ENCODE measurements at regions not wholly inside any gene's neighbourhood (a gene's known extent, or its start where the extent isn't known, plus 50 kb on each side); places are given as distances from the start of the nearest gene placed in this dataset.
"Not testable (repeated sequence)": the region's sequence is repeated elsewhere in the genome, so short reads cannot be mapped to it uniquely, and the experiment has no call there.

DNA sequence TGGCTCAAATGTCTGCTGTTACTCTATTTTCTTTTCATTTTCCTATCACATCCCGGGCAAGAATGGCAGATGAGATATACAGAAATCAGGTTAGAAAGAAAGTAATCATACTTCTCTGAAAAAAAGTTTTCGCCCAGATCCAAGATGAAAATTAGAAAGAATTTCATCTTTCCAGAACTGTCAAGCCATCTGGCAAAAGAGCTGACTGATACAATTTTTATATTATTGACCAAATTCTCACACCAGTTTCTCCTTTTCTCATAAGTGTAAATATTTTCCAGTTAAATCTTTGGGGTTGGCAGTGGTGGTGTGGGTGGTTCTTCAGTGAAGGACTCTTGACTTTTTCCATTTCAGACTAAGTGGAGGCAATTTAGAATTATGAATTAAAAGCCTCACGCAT lies 371.9 kb downstream of the CD83 start:
- DNase-seq (ENCODE audit: low spot score): no peak

DNA sequence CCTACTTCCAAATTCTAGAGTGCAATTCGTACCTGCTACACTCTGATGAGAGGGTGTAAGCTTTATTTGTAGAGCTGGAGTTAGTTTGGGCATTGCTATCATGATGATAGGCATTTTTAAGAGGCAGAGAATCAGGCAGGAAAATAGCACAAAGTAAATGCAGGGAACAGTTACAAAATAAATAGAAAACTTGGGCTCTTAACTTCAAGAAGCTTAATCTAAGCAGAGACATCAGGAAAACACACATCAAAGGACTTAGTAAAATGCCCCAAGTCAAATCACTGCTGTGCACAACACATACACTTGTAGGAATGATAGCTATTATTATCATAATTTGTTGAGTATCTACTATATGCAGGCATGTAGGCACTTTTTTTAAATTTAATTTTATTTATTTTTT lies 381.2 kb downstream of the CD83 start:
- no peak for DNase-seq (ENCODE audit: low spot score)

DNA sequence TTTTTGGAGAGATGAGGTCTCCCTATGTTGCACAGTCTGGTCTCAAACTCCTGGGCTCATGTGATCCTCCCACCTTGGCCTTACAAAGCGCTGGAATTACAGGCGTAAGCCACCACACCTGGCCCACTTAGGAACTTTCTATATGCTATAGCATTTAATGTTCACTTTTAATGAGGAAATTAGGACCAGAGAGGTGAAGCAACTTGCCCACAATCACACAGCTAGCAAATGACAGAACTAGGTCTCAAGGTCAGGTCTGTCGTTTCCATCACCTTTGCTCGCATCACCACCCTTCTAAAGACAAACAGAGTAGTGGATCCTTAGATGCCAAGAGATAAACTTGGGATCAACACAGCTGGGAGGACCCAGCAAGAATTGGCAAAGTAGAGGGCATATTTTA lies 381.7 kb downstream of the CD83 start:
- no peak for DNase-seq (ENCODE audit: low spot score)

DNA sequence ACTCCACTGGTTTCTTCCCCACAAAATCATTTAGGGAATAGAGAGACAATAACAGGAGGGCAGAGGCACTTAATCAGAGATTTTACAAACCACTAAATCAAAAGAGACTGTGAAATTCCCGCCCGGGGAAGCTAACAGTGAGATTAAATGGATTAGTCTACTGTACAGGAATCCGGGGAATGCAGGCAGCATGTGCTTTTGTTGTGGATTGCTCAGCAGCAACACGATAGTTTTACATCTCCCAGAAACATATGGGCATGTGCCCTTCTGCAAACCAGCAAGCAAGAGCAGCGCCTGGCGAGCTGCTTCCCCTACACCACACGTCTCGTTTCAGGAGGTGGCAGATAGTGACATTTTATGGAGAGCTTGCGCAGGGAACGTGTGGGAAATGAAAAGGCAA lies 382.3 kb downstream of the CD83 start:
- DNase-seq (ENCODE audit: low spot score): no peak

DNA sequence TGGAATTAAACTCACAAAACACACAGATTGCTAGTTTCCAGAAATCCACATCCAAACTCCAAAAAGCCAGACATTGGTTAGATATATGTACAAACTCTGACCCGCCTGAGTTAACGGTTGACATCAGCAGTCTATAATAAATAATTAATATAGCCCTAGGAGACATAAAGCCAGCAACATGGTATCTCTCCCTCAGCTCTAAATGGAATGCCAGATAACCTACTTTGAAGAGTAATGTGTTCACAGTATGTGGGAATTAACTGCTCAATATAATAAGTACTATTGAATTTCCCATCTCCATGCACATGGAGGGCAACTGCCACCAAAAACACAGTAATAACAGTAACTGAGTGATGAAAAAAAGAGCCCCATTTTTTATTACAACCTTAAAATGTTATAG lies 383.2 kb downstream of the CD83 start:
- DNase-seq (ENCODE audit: low spot score): no peak

DNA sequence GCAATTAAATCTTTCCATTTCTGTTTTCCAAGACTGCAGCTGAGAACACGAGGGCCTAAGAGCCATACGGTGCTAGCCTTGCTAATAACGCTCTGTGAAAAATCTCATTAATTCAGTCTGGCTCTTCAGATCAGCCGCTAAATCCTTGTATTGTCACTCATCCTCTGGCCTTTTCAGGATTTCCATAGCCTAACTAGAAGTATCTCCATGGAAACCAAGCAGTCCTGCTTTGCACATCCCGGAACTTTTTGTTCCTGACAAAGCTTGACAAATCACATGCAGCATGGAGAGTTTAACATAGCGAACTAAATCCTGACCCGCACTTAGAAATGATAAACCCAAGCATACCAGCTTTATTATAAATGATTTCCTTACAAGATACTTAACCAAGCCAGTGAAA lies 383.7 kb downstream of the CD83 start:
- no peak for DNase-seq (ENCODE audit: low spot score)

DNA sequence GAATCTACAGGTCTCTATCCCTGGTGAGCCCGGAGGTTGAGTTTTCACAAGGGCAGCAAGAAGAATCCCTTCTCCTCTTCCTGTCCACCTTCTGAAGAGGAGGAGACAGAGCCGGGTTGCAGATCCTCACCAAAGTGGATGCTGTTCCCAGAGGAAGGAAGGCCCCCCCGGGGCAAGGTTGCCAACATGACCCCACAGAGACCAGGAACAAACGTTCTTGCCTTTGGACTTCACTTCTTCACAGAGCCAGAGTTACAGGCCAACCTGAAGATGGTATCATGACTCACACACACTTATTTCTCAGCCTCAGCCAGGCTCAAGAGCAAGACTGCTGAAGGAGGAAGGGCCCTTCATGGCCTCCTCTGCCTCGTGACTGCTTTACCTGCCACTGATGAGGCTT lies 384.3 kb downstream of the CD83 start:
- no peak for DNase-seq (ENCODE audit: low spot score)

DNA sequence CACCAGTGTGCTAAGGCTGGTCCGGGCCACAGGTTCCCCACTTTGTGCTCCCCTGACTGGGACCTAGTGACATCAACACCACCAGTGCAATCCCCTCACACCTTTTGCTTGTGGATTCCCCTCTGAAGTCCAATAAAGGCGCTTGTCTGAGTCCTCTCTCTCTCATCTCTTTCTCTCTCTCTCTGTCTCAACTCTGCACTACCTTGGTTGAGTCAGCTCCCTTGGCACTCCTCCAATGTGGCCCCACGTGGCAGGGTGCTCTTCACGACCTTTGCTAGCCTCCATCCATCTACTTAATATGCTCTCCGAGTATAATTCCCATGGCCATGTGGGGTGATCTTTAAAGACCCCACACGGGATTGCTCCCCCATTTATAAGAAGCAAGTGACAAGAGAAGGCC lies 385.0 kb downstream of the CD83 start:
- DNase-seq (ENCODE audit: low spot score): no peak

DNA sequence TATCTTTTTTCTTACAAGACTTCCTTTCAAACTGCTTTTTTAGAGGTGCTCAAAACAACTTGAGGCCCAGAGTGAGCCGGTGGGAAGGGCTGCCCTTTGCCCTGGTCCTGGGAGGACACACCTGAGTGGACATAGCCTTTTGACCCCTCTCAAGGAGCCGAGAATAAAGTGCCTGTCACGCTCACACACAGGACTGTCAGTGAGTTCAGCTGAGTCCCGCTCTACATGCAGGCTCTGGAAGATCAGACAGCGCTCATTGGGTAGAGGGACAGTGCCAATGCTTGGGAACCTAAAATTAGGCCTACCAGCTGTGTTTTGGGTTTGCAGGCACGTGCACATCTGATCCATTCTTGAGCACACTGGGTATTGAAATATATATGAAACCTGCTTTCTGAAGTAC lies 387.8 kb downstream of the CD83 start:
- DNase-seq (ENCODE audit: low spot score): no peak

DNA sequence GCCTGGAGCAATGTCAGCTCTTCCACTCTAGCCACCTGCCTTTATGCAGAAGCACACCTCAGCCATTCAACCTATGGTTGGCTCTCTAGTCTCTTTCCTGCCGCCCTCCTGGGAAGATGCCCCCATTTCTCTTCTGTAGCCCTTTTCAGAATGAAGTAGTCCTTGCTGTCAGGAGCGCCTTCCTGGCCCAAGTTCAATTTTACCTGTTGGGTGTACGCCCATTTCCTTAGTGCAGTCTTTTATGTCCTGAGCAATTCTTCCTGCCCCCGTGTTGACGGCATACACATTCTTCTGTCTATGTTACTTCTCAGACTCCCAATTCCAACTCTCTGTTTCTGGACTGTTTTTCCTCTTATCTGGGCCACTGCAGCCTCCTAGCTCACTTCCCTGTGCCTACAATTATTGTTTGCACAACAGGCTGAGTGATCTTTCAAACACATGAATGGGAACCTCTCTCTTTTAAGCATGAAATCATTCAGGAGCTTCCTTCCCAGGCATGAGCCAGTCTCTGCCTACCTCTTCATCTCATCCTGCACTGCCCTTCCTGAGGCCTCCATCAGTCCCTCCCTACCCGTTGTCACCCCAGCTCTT lies 389.2 kb downstream of the CD83 start:
- no peak for DNase-seq (ENCODE audit: low spot score)

DNA sequence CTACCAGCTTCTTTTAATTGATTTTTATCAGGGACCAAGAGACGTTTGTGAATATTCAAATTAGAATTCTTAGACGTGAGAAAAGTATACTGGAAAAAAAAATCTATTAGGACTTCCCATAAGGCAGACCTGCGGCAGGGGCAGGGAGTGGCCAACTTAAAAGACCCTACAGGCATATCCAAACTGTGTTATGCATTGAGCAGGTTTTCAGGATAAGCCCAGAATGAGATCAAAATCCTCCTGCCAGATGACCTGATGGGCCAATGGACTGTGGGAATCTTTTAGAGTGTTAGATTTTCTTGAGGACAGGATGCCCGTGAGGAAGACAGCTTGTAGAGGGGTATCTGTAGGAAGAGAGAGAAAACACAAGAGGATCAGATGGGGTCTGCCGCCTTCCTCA lies 391.5 kb downstream of the CD83 start:
- no peak for DNase-seq (ENCODE audit: low spot score)

DNA sequence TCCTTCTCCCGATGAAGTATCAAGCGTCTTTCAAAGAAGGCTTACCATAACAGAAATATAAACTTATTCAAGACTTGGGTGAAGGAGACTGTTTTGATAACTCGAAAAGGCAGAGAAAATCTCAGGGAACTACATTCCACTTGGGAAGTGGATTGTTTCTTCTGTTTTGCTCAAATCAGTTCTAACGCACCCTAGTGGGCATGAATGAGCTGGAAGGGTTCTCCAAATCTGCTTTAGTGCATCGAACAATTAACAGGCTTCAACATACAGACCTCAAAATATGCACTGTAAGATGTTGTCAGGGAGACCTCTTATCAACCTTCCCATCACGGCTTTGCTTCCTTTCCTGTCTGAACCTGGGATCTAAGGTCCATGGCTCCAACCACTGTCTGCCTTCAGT lies 392.5 kb downstream of the CD83 start:
- DNase-seq (ENCODE audit: low spot score): no peak

DNA sequence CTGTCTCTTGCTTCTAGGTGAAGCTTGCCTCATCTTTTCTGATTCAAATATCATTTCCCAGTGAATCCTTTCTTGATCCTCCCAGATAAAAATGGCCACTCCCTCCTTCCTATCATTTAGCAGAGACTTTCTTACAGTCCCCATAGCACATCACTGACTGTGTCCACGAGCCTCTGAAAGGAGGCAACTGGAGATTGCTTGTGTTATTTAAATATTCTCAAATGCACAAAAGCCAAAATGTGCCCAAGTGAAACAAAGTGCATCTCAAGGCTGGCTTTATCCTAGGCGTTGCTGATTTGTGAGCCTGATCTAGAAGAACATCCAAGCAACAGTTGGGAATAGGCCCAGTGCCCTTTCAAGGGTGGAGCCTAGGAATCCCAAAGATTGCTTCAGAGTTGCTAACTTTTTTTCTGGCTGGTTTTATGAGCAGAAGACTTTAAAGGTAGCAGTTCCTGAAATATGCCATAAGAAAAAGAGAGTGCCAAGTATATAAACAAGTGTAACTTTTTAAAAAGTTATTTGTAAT lies 393.6 kb downstream of the CD83 start:
- DNase-seq (ENCODE audit: low spot score): no peak

DNA sequence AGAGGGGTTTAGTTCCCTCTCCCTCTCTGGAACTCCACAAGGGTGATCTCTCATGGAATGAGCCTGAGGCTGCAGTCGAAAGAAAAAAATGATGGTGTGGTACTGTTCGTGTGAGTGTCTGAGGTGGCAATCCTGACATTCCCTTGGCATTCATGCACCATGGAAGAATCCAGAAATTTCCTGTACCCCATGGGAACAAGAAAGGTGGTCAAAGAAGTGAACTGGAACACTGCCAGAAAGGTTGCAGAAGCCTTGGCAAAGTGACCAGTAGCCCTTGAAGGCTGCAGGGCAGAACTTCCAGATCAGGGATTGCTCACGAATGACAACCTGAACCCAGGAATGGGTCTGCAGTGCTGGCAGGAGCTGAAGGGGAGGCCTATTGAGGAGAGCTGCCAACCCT lies 394.7 kb downstream of the CD83 start:
- no peak for DNase-seq (ENCODE audit: low spot score)

DNA sequence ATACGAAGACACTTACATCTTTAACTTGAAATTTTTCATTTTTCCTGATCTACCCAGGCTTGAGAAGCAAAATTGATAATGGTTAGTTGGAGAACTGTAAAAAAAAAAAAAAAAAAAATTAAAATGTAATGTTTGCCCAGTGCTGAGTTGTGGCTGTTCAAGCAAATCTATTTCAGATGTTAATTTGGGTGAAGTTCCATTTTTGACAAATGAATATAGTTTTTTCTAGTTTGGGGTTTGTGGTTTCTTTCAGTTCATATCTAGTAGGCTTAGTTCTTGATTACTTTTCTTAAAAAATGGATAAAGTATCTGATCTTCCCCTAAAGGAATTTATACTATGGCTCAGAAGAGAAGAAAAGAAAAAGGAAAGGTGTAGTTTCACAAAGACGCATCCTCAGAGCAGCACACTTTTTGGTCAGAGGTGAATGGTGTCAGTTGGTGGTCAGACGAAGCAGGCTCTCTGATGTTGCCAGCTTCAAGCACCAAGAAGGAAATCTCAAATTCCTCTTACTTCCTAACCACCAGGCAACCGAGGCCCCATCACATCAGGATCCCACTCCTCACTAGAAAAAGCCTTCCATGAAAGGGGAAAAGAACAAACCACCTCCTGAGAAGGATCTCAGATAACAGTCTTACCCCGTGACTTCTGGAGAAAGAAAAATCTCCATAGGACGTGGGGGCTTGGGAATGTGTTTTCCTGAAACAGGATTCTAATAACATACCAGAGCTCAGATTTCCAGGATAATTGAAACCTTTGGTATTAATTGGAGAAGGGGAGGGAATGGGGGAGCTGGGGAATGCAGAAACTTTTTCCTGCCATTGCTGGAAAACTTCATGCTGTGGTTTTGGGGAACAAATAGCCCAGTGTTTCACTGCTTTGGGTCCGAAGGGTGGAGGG lies 396.2 kb downstream of the CD83 start:
- DNase-seq (ENCODE audit: low spot score): no peak

DNA sequence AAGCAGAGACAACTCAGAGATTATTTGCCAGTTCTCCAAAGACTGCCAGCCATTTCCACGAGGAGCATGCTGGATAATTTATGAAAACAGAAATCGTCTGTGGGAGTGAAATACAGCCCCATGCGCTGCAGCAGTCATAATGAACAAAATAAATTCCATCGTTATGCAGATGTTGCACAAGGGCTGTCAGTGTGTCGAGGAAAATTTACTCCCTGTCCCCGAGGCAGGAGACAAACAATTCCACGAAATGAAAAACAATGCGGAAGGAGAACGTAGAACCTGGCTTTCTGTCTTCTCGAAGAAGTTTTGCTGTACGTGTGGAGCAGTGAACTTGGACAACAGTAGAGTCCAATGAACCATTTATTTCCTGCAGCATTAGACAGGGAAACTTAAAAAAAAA lies 399.4 kb downstream of the CD83 start:
- no peak for DNase-seq (ENCODE audit: low spot score)

DNA sequence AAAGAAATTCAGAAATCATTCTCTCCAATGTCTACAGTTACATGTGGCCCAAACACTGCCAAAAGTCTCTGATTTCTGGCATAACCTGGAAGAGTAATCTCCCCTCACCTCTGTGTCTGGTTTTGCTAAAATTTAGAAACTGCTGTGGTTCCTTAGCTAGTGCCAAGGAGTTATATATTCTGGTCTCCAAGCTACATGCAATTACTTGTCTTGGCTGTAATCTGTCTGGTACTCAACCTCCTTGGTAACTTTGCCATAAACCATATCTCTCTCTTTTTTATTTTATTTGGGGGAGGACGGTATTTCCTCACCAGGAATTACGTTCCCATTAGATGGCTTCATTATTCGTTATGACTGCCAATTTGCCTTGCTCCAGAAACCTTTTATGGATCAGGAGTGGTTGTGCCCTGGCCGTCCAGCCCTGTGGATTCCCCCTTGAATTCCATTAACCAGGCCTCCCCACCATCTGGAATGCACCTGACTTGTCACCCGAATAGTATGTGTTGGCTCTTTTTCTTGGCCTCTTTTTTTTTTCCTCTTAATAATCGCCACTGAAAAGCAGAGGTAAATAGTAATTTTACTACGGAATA lies 400.0 kb downstream of the CD83 start:
- DNase-seq (ENCODE audit: low spot score): no peak

DNA sequence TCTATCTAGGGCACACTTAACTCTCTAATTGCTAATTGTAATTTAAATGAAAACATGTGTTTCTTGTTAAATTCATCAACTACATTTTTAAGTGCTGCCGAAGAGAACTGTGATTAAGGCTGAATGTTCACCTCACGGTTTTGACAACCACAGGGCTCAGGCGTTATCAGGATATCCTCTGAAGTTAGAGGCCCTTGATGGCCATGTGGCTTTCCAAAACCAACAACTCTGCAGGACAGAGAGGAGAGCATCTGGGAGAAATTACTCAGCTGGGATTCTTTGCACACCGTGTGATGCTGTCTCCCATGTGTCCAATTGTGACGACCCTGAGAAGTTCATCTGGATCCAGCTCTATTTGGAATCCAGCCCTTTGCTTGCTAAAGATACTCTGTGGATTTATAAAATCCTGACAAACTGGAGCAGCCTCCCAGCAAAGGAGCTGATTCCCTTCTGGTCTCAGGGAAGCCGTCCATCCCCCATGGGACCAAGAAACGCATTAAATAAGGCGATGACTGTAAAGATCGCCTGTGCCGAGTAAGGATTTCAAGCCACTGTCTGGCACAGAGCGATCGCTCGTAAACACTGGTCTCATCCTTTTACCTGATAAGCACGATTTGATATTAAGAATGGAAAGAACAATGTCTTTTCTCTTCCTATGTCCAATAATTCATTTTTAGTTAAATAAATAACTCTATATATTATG lies 401.1 kb downstream of the CD83 start:
- DNase-seq (ENCODE audit: low spot score): no peak

DNA sequence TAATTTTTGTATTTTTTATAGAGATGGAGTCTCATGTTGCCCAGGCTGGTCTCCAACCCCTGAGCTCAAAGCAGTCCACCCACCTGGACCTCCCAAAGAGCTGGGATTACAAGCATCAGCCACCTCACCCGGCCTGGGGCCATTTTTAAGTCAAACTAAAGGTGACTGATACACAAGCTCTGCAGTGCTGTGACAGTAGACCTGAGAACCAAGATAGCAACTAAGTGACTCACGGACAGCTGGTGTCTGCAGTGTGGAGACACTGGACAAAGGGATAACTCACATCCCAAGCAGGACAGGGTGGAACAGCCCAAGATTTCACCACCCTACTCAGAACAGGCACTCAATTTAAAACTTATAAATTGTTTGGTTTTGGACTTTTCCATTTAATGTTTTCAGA lies 402.5 kb downstream of the CD83 start:
- no peak for DNase-seq (ENCODE audit: low spot score)

DNA sequence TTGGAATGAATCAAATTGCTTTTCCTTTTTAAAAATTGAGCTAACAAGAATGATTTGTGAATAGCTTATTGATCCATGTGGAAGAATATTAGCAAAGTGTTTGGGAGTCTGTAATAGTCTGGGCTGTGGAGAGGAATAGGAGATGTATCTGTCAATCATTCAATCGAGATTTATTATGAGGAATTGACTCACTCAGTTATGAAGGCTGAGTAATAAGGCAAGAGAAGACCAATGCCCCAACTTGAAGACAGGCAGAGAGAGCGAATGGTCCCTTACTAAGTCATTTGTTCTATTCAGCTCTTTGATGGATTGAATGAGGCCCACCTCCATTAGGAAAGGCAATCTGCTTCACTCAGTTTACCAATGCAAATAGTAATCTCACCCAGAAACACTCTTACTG lies 403.0 kb downstream of the CD83 start:
- no peak for DNase-seq (ENCODE audit: low spot score)

DNA sequence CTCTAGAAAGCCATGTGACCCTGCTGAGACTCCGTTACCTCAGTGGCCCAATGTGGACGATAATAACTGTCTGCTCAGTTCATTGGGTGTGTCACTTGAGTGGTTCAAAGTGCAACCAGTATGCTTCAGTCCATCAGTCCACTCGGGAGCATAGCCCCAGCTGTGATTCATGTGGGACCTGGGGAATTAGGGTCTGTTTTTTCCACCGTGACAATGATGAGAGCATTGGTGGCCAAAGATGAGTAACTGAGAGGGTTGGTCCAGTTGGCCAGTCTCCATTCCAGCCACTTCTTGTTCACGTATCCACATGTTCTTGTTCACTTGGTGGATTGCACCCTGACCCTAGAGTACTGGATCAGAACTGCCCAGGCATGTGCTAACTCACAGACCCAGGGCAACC lies 403.6 kb downstream of the CD83 start:
- no peak for DNase-seq (ENCODE audit: low spot score)

DNA sequence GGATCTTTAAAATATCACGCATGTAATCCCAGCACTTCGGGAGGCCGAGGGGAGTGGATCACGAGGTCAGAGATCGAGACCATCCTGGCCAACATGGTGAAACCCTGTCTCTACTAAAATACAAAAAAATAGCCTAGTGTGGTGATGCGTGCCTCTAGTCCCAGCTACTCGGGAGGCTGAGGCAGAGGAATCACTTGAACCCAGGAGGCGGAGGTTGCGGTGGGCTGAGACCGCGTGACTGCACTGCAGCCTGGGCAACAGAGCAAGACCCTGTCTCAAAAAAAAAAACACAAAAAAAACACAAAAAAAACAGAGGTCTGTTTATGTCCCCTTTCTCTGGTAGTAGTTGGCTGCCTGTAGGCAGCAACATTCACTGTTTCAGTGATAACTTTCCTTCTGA lies 404.3 kb downstream of the CD83 start:
- DNase-seq (ENCODE audit: low spot score): not testable (repeated sequence)

DNA sequence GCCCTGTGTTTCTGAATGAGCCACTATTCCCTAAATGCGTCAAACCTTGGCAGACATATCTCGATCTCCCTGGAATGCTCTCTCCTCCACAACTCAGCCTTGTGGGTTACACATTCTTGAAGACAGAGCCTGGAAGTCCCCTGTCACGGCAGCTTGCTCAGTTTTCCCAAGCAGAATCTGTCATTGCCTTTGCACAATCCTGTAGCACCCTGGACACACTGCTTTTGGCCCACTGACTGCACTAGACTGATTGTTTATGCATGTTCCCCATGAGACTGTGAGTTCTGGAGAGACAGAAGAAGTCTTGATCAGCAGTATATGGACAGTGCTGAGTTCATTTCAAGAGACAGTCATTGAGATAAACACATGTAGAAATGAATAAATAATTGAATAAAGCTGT lies 406.7 kb downstream of the CD83 start:
- DNase-seq (ENCODE audit: low spot score): no peak
